ENCODE measurements at regions not wholly inside any gene's neighbourhood (a gene's known extent, or its start where the extent isn't known, plus 50 kb on each side); places are given as distances from the start of the nearest gene placed in this dataset.

- Histone ChIP-seq H2AFZ (ENCODE audit: low read length) (no peak overlapping the region), H3K9ac (ENCODE audit: insufficient read depth, low read depth, low read length) (no peak overlapping the region), H3K9me3 (ENCODE audit: low read length) (no peaks in the 10 kb centered on the region), H4K20me1 (ENCODE audit: insufficient read depth, low read length) (no peaks in the 10 kb centered on the region), H3K27ac (ENCODE audit: extremely low read length, insufficient read depth, low read length) (no peak overlapping the region), H3K4me1 (ENCODE audit: insufficient read depth, low read length) (peaks cover 31% of the 10 kb centered on the region), H3K4me3 (replicated peaks in 1 of 3; ENCODE audit: insufficient read depth in 1 of 3, low read depth in 2 of 3, low read length in 3 of 3) (no peak overlapping the region), H3K79me2 (ENCODE audit: insufficient read depth, low read length) (no peaks in the 10 kb centered on the region), H3K27me3 (ENCODE audit: control insufficient read depth in 1 of 2, insufficient read depth in 2 of 2, low read length in 2 of 2) (no peaks in the 10 kb centered on the region), H3K4me2 (ENCODE audit: low read depth, low read length) (no peak overlapping the region), H3K36me3 (replicated peaks in 1 of 2; ENCODE audit: control insufficient read depth in 1 of 2, insufficient read depth in 2 of 2, low read length in 2 of 2) (no peaks in the 10 kb centered on the region)
- ATAC-seq, result no peak
- WGBS (ENCODE audit: low lambda C conversion rate), result 87% methylated on average over 1 of the region's 1 CpG
- TF ChIP-seq ZNF317 (CRISPR knock-in tag; IDR thresholded peaks at IDR 0.05), result no peak
- TF ChIP-seq IRX3 (CRISPR knock-in tag; IDR thresholded peaks at IDR 0.05; ENCODE audit: borderline replicate concordance, low read depth), result no peak
- TF ChIP-seq ZNF280D (CRISPR knock-in tag; IDR thresholded peaks at IDR 0.05), result no peak
- TF ChIP-seq, protein P1, sequence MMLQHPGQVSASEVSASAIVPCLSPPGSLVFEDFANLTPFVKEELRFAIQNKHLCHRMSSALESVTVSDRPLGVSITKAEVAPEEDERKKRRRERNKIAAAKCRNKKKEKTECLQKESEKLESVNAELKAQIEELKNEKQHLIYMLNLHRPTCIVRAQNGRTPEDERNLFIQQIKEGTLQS (CRISPR knock-in tag; IDR thresholded peaks at IDR 0.05), result no peak
- TF ChIP-seq REXO4 (CRISPR knock-in tag; IDR thresholded peaks at IDR 0.05; ENCODE audit: borderline replicate concordance), result no peak
- no peak for TF ChIP-seq ZBTB3 (CRISPR knock-in tag; IDR thresholded peaks at IDR 0.05; ENCODE audit: borderline replicate concordance, low read depth)
- no peak for TF ChIP-seq SUZ12 (IDR thresholded peaks at IDR 0.05; ENCODE audit: low read depth, low read length)
- no peak for TF ChIP-seq NFYB (CRISPR knock-in tag; IDR thresholded peaks at IDR 0.05)
- no peak for TF ChIP-seq ZNF570 (CRISPR knock-in tag; IDR thresholded peaks at IDR 0.05; ENCODE audit: borderline replicate concordance)
- no peak for TF ChIP-seq GATAD1 (CRISPR knock-in tag; IDR thresholded peaks at IDR 0.05)
- no peak for TF ChIP-seq RARA (CRISPR knock-in tag; IDR thresholded peaks at IDR 0.05)
- no peak for TF ChIP-seq ATF4 (CRISPR knock-in tag; IDR thresholded peaks at IDR 0.05)
- TF ChIP-seq FOSL1 (CRISPR knock-in tag; IDR thresholded peaks at IDR 0.05; ENCODE audit: borderline replicate concordance), result no peak
- TF ChIP-seq IRF1 (CRISPR knock-in tag; IDR thresholded peaks at IDR 0.05; ENCODE audit: low read depth), result no peak
- no peak for TF ChIP-seq SPEN (CRISPR knock-in tag; IDR thresholded peaks at IDR 0.05; ENCODE audit: low read depth)
- TF ChIP-seq KDM5A (IDR thresholded peaks at IDR 0.05; ENCODE audit: borderline replicate concordance, low read length), result no peak
- BruUV-seq (replicated peaks), result no TSS peak
- DNase-seq (ENCODE audit: low spot score), result no peak
- in situ Hi-C loops (cut with HindIII; ENCODE audit: extremely low pct_ligation_motif_present, low pct_unique_long_range_greater_than_20kb), result no loop called here
- CTCF ChIA-PET (ENCODE audit: low intra/inter-chr PET ratio, low total read pairs), result no interaction called here
- POLR2A ChIA-PET, result no interaction called here
- intact Hi-C loops (cut with micrococcal nuclease; ENCODE audit: unreplicated experiment), result loop anchor here (10.0 kb wide), 1 partner anchor 59 kb away; no protein-coding TSS in a partner anchor
- no peak for FAIRE-seq
Measured at GRCh38 chr7:47663851-47664250, 81.9 kb upstream of the TNS3 start.

All from HepG2 (cell line).